ENCODE measurements at regions not wholly inside any gene's neighbourhood (a gene's known extent, or its start where the extent isn't known, plus 50 kb on each side); places are given as distances from the start of the nearest gene placed in this dataset.

DNA sequence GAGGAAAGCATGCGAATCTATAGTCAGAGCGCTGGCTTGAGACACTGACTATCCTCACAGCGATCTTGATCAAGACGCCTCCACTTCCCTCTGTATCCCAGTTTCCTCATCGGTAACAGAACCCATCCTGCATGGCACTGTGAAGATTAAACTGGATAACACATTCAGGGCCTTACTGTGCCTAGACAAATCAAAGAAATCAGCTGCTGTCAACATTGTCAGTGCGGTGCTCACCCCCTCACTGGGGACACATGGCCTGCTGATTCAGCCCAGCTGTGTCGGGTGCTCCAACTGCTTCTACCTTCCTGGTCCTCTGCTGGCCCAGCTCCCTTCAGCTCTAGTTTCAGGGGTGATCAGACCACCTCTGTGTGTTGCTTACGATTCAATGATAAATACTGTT lies 268.6 kb upstream of the AGAP1 start:
- TF ChIP-seq HOXD13 (CRISPR knock-in tag; IDR thresholded peaks at IDR 0.05; ENCODE audit: borderline replicate concordance): no peak
- no peak for TF ChIP-seq ZNF146 (tag by site-specific recombination; IDR thresholded peaks at IDR 0.05)
- TF ChIP-seq ZNF274 (IDR thresholded peaks at IDR 0.05; ENCODE audit: low read length): no peak
- no peak for TF ChIP-seq ZNF274 (tag by site-specific recombination; IDR thresholded peaks at IDR 0.05; ENCODE audit: borderline replicate concordance)
- TF ChIP-seq MZF1 (tag by site-specific recombination; IDR thresholded peaks at IDR 0.05; ENCODE audit: borderline replicate concordance): no peak
- no peak for TF ChIP-seq CTCF (tag by site-specific recombination; IDR thresholded peaks at IDR 0.05)
- TF ChIP-seq ZBTB8A (tag by site-specific recombination; IDR thresholded peaks at IDR 0.05): no peak
- no peak for TF ChIP-seq ZNF26 (tag by site-specific recombination; IDR thresholded peaks at IDR 0.05)
- no peak for TF ChIP-seq REPIN1 (tag by site-specific recombination; IDR thresholded peaks at IDR 0.05; ENCODE audit: low read depth)
- TF ChIP-seq ZNF747 (tag by site-specific recombination; IDR thresholded peaks at IDR 0.05): no peak
- no peak for TF ChIP-seq PRDM1 (tag by site-specific recombination; IDR thresholded peaks at IDR 0.05)
- no peak for TF ChIP-seq TCF7L2 (IDR thresholded peaks at IDR 0.05; ENCODE audit: borderline replicate concordance, low read depth, low read length)
- no peak for TF ChIP-seq YY1 (tag by site-specific recombination; IDR thresholded peaks at IDR 0.05)
- TF ChIP-seq ZNF76 (tag by site-specific recombination; IDR thresholded peaks at IDR 0.05; ENCODE audit: borderline replicate concordance, low read depth): no peak

Measured in HEK293 (cell line).